ENCODE measurements at regions not wholly inside any gene's neighbourhood (a gene's known extent, or its start where the extent isn't known, plus 50 kb on each side); places are given as distances from the start of the nearest gene placed in this dataset.

- TF ChIP-seq CTCF (IDR thresholded peaks at IDR 0.05) (no peak), POLR2AphosphoS5 (IDR thresholded peaks at IDR 0.05) (no peak)
Measured at GRCh38 chr4:71188951-71189350, 149.9 kb upstream of the SLC4A4 start.
